ENCODE measurements at regions not wholly inside any gene's neighbourhood (a gene's known extent, or its start where the extent isn't known, plus 50 kb on each side); places are given as distances from the start of the nearest gene placed in this dataset.
"Not testable (repeated sequence)": the region's sequence is repeated elsewhere in the genome, so short reads cannot be mapped to it uniquely, and the experiment has no call there.

GRCh38 chr10:106271237-106271636, 893.3 kb downstream of the SORCS1 start:
- H3K79me2 ChIP-seq (ENCODE audit: control insufficient read depth, insufficient read depth, low read length, poor library complexity) = no peaks in the 10 kb centered on the region
- H4K8ac ChIP-seq (ENCODE audit: low read depth, low read length) = no peak overlapping the region
- no peaks in the 10 kb centered on the region for H3K27me3 ChIP-seq (ENCODE audit: insufficient read depth, low read length)
- WGBS (ENCODE audit: extremely low coverage, insufficient coverage, insufficient read length) = no CpG with 5 or more reads among the region's 3 CpGs
- no peak overlapping the region for H3K18ac ChIP-seq (ENCODE audit: low read length)
- no peak overlapping the region for H4K91ac ChIP-seq (ENCODE audit: low read depth, low read length)
- no peak overlapping the region for H3K14ac ChIP-seq (ENCODE audit: low read length)
- no peak overlapping the region for H2AFZ ChIP-seq (ENCODE audit: insufficient read depth, low read length, poor library complexity)
- H3K23ac ChIP-seq (ENCODE audit: low read length) = no peak overlapping the region
- no peaks in the 10 kb centered on the region for H3K36me3 ChIP-seq (ENCODE audit: control insufficient read depth in 1 of 2, insufficient read depth in 2 of 2, low read length in 2 of 2)
- no peaks in the 10 kb centered on the region for H3K79me1 ChIP-seq (ENCODE audit: low read length)
- no peak overlapping the region for H3K4ac ChIP-seq (ENCODE audit: low read depth, low read length)
- no peak overlapping the region for H2AK5ac ChIP-seq (ENCODE audit: low read length)
- H3K9ac ChIP-seq (ENCODE audit: low read length) = no peak overlapping the region
- no peak overlapping the region for H3K27ac ChIP-seq (ENCODE audit: low read depth, low read length)
- no peak overlapping the region for H3K4me2 ChIP-seq (ENCODE audit: low read length)
- H3K4me3 ChIP-seq (ENCODE audit: low read depth, low read length) = no peak overlapping the region
- no peak overlapping the region for H2BK12ac ChIP-seq (ENCODE audit: low read length)
- no peak overlapping the region for H2BK5ac ChIP-seq (ENCODE audit: low read depth, low read length, poor library complexity)
- H3K9me3 ChIP-seq (ENCODE audit: insufficient read depth, low read depth, low read length) = no peaks in the 10 kb centered on the region
- no peak overlapping the region for H4K12ac ChIP-seq (ENCODE audit: low read depth, low read length)
- no peak overlapping the region for H2BK120ac ChIP-seq (ENCODE audit: insufficient read depth, low read length, poor library complexity)
- no peak for DNase-seq
- H3K4me1 ChIP-seq (ENCODE audit: control insufficient read depth in 1 of 2, insufficient read depth in 2 of 2, low read length in 2 of 2) = no peaks in the 10 kb centered on the region

DNA sequence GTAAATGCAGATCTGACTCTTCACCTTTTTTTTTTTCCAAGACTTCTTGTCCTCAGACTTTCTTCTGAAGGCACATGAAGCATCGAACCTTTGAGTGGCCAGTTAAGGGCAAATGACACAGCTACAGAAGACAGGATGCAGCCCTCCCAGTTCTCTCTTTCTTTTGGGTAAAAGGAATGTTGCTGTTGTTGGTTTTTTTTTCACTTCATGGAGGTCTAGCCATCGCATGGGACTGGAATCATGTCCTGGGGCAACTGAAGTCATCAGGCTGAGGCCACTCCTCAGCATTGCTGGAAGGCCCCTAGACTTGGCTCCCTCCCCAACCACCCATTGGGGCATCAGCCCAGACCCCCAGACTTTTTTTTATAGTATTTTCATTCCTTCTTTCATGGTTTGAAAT, 896.5 kb downstream of the SORCS1 start:
- Histone ChIP-seq H3K23ac (ENCODE audit: low read length) (no peak overlapping the region), H2AFZ (ENCODE audit: insufficient read depth, low read length, poor library complexity) (no peak overlapping the region), H3K27ac (ENCODE audit: low read depth, low read length) (no peak overlapping the region), H2BK12ac (ENCODE audit: low read length) (no peak overlapping the region), H3K79me1 (ENCODE audit: low read length) (no peaks in the 10 kb centered on the region), H2BK120ac (ENCODE audit: insufficient read depth, low read length, poor library complexity) (no peak overlapping the region), H3K36me3 (ENCODE audit: control insufficient read depth in 1 of 2, insufficient read depth in 2 of 2, low read length in 2 of 2) (no peaks in the 10 kb centered on the region), H3K14ac (ENCODE audit: low read length) (no peak overlapping the region), H3K79me2 (ENCODE audit: control insufficient read depth, insufficient read depth, low read length, poor library complexity) (no peaks in the 10 kb centered on the region), H2AK5ac (ENCODE audit: low read length) (no peak overlapping the region), H3K4me2 (ENCODE audit: low read length) (no peak overlapping the region), H3K4me1 (ENCODE audit: control insufficient read depth in 1 of 2, insufficient read depth in 2 of 2, low read length in 2 of 2) (no peaks in the 10 kb centered on the region), H4K91ac (ENCODE audit: low read depth, low read length) (no peak overlapping the region), H3K4ac (ENCODE audit: low read depth, low read length) (no peak overlapping the region), H3K4me3 (ENCODE audit: low read depth, low read length) (no peak overlapping the region), H3K9ac (ENCODE audit: low read length) (no peak overlapping the region), H4K8ac (ENCODE audit: low read depth, low read length) (no peak overlapping the region), H3K9me3 (ENCODE audit: insufficient read depth, low read depth, low read length) (no peaks in the 10 kb centered on the region), H3K27me3 (ENCODE audit: insufficient read depth, low read length) (no peaks in the 10 kb centered on the region), H3K18ac (ENCODE audit: low read length) (no peak overlapping the region), H4K12ac (ENCODE audit: low read depth, low read length) (no peak overlapping the region), H2BK5ac (ENCODE audit: low read depth, low read length, poor library complexity) (no peak overlapping the region)
- WGBS (ENCODE audit: extremely low coverage, insufficient coverage, insufficient read length) = no CpG with 5 or more reads among the region's 2 CpGs
- no peak for DNase-seq

GRCh38 chr10:106267591-106267990, 896.9 kb downstream of the SORCS1 start:
- H3K14ac ChIP-seq (ENCODE audit: low read length) = no peak overlapping the region
- H3K4ac ChIP-seq (ENCODE audit: low read depth, low read length) = no peak overlapping the region
- no peaks in the 10 kb centered on the region for H3K79me2 ChIP-seq (ENCODE audit: control insufficient read depth, insufficient read depth, low read length, poor library complexity)
- no peak overlapping the region for H2BK120ac ChIP-seq (ENCODE audit: insufficient read depth, low read length, poor library complexity)
- no peaks in the 10 kb centered on the region for H3K27me3 ChIP-seq (ENCODE audit: insufficient read depth, low read length)
- no peak overlapping the region for H2BK5ac ChIP-seq (ENCODE audit: low read depth, low read length, poor library complexity)
- H3K18ac ChIP-seq (ENCODE audit: low read length) = no peak overlapping the region
- H3K9me3 ChIP-seq (ENCODE audit: insufficient read depth, low read depth, low read length) = no peaks in the 10 kb centered on the region
- no peak overlapping the region for H4K8ac ChIP-seq (ENCODE audit: low read depth, low read length)
- no peak overlapping the region for H3K23ac ChIP-seq (ENCODE audit: low read length)
- no peak overlapping the region for H2BK12ac ChIP-seq (ENCODE audit: low read length)
- no peak overlapping the region for H4K12ac ChIP-seq (ENCODE audit: low read depth, low read length)
- no peak overlapping the region for H2AK5ac ChIP-seq (ENCODE audit: low read length)
- H3K27ac ChIP-seq (ENCODE audit: low read depth, low read length) = no peak overlapping the region
- no peak overlapping the region for H3K4me3 ChIP-seq (ENCODE audit: low read depth, low read length)
- DNase-seq = no peak
- H2AFZ ChIP-seq (ENCODE audit: insufficient read depth, low read length, poor library complexity) = no peak overlapping the region
- H3K4me2 ChIP-seq (ENCODE audit: low read length) = no peak overlapping the region
- H3K36me3 ChIP-seq (ENCODE audit: control insufficient read depth in 1 of 2, insufficient read depth in 2 of 2, low read length in 2 of 2) = no peaks in the 10 kb centered on the region
- H3K79me1 ChIP-seq (ENCODE audit: low read length) = no peaks in the 10 kb centered on the region
- H4K91ac ChIP-seq (ENCODE audit: low read depth, low read length) = no peak overlapping the region
- H3K9ac ChIP-seq (ENCODE audit: low read length) = no peak overlapping the region
- H3K4me1 ChIP-seq (ENCODE audit: control insufficient read depth in 1 of 2, insufficient read depth in 2 of 2, low read length in 2 of 2) = no peaks in the 10 kb centered on the region
- WGBS (ENCODE audit: extremely low coverage, insufficient coverage, insufficient read length) = no CpG with 5 or more reads among the region's 13 CpGs

GRCh38 chr10:106257432-106257831, 907.1 kb downstream of the SORCS1 start:
- H2BK12ac ChIP-seq (ENCODE audit: low read length); DNase-seq; H2AFZ ChIP-seq (ENCODE audit: insufficient read depth, low read length, poor library complexity); H3K27me3 ChIP-seq (ENCODE audit: insufficient read depth, low read length); H2BK5ac ChIP-seq (ENCODE audit: low read depth, low read length, poor library complexity); H4K91ac ChIP-seq (ENCODE audit: low read depth, low read length); H3K23ac ChIP-seq (ENCODE audit: low read length); H4K8ac ChIP-seq (ENCODE audit: low read depth, low read length); H3K79me2 ChIP-seq (ENCODE audit: control insufficient read depth, insufficient read depth, low read length, poor library complexity); H2BK120ac ChIP-seq (ENCODE audit: insufficient read depth, low read length, poor library complexity); H3K36me3 ChIP-seq (ENCODE audit: control insufficient read depth in 1 of 2, insufficient read depth in 2 of 2, low read length in 2 of 2); H3K14ac ChIP-seq (ENCODE audit: low read length); H3K4me1 ChIP-seq (ENCODE audit: control insufficient read depth in 1 of 2, insufficient read depth in 2 of 2, low read length in 2 of 2); H3K9me3 ChIP-seq (ENCODE audit: insufficient read depth, low read depth, low read length); H3K18ac ChIP-seq (ENCODE audit: low read length); H2AK5ac ChIP-seq (ENCODE audit: low read length); H3K4me3 ChIP-seq (ENCODE audit: low read depth, low read length); H3K4ac ChIP-seq (ENCODE audit: low read depth, low read length); H3K4me2 ChIP-seq (ENCODE audit: low read length); H3K79me1 ChIP-seq (ENCODE audit: low read length); H3K9ac ChIP-seq (ENCODE audit: low read length); H4K12ac ChIP-seq (ENCODE audit: low read depth, low read length); H3K27ac ChIP-seq (ENCODE audit: low read depth, low read length): not testable (repeated sequence)
- WGBS (ENCODE audit: extremely low coverage, insufficient coverage, insufficient read length) = no CpG with 5 or more reads among the region's 6 CpGs

Measured in trophoblast cell (in vitro differentiated cells and primary cell).